ENCODE measurements at regions not wholly inside any gene's neighbourhood (a gene's known extent, or its start where the extent isn't known, plus 50 kb on each side); places are given as distances from the start of the nearest gene placed in this dataset.

- no peak for DNase-seq (ENCODE audit: low read depth in 1 of 2, low spot score in 1 of 2)
Measured at GRCh38 chr14:89498878-89499277, 81.8 kb upstream of the FOXN3 start.

- DNase-seq (ENCODE audit: low read depth in 1 of 2, low spot score in 1 of 2) = no peak
Measured at GRCh38 chr14:89495718-89496117, 78.7 kb upstream of the FOXN3 start.

- DNase-seq (ENCODE audit: low read depth in 1 of 2, low spot score in 1 of 2) = no peak
Measured at GRCh38 chr14:89493877-89494634, 77.0 kb upstream of the FOXN3 start.

GRCh38 chr14:89493406-89493805, 76.4 kb upstream of the FOXN3 start:
- no peak for DNase-seq (ENCODE audit: low read depth in 1 of 2, low spot score in 1 of 2)

- no peak for DNase-seq (ENCODE audit: low read depth in 1 of 2, low spot score in 1 of 2)
Measured at GRCh38 chr14:89491711-89492381, 74.8 kb upstream of the FOXN3 start.

- no peak for DNase-seq (ENCODE audit: low read depth in 1 of 2, low spot score in 1 of 2)
Measured at GRCh38 chr14:89490466-89490865, 73.4 kb upstream of the FOXN3 start.

- DNase-seq (ENCODE audit: low read depth in 1 of 2, low spot score in 1 of 2) = no peak
Measured at GRCh38 chr14:89489761-89490437, 72.9 kb upstream of the FOXN3 start.

GRCh38 chr14:89486961-89487360, 69.9 kb upstream of the FOXN3 start:
- DNase-seq (ENCODE audit: low read depth in 1 of 2, low spot score in 1 of 2) = no peak

- no peak for DNase-seq (ENCODE audit: low read depth in 1 of 2, low spot score in 1 of 2)
Measured at GRCh38 chr14:89486505-89486904, 69.5 kb upstream of the FOXN3 start.

GRCh38 chr14:89485264-89485663, 68.2 kb upstream of the FOXN3 start:
- DNase-seq (ENCODE audit: low read depth in 1 of 2, low spot score in 1 of 2) = no peak

- no peak for DNase-seq (ENCODE audit: low read depth in 1 of 2, low spot score in 1 of 2)
Measured at GRCh38 chr14:89484051-89484844, 67.2 kb upstream of the FOXN3 start.

- no peak for DNase-seq (ENCODE audit: low read depth in 1 of 2, low spot score in 1 of 2)
Measured at GRCh38 chr14:89481196-89481595, 64.2 kb upstream of the FOXN3 start.

- DNase-seq (ENCODE audit: low read depth in 1 of 2, low spot score in 1 of 2) = no peak
Measured at GRCh38 chr14:89480278-89480677, 63.2 kb upstream of the FOXN3 start.

- DNase-seq (ENCODE audit: low read depth in 1 of 2, low spot score in 1 of 2) = no peak
Measured at GRCh38 chr14:89479802-89480201, 62.8 kb upstream of the FOXN3 start.

- no peak for DNase-seq (ENCODE audit: low read depth in 1 of 2, low spot score in 1 of 2)
Measured at GRCh38 chr14:89477391-89477790, 60.4 kb upstream of the FOXN3 start.

- no peak for DNase-seq (ENCODE audit: low read depth in 1 of 2, low spot score in 1 of 2)
Measured at GRCh38 chr14:89476354-89476896, 59.4 kb upstream of the FOXN3 start.

GRCh38 chr14:89474464-89474863, 57.4 kb upstream of the FOXN3 start:
- DNase-seq (ENCODE audit: low read depth in 1 of 2, low spot score in 1 of 2) = no peak

- DNase-seq (ENCODE audit: low read depth in 1 of 2, low spot score in 1 of 2) = no peak
Measured at GRCh38 chr14:89473989-89474388, 57.0 kb upstream of the FOXN3 start.

- no peak for DNase-seq (ENCODE audit: low read depth in 1 of 2, low spot score in 1 of 2)
Measured at GRCh38 chr14:89473569-89473968, 56.5 kb upstream of the FOXN3 start.

GRCh38 chr14:89470401-89470800, 53.4 kb upstream of the FOXN3 start:
- DNase-seq (ENCODE audit: low read depth in 1 of 2, low spot score in 1 of 2) = no peak

All from activated CD4-positive, alpha-beta T cell treated with anti-CD3 and anti-CD28 coated beads, Interleukin-2, amount 50 U/mL, for 24 hours (primary cell).